Epithelial cell of proximal tubule (primary cell): ENCODE measurements at regions not wholly inside any gene's neighbourhood (a gene's known extent, or its start where the extent isn't known, plus 50 kb on each side); places are given as distances from the start of the nearest gene placed in this dataset.

Source experiments
- DNase-seq: peaks from one replicate; pipeline ENCODE4 v3.0.0-alpha.2; 2011; ENCODE audit warnings: low read depth
- H3K4me3 ChIP-seq: 2 replicates; pipeline ENCODE4 v1.5.1; 2011; ENCODE audit warnings: low read depth, mild to moderate bottlenecking, low read length
- TF ChIP-seq, protein P1 (sequence below): conservative IDR thresholded peaks from 2 replicates; pipeline ENCODE4 v1.5.1; 2012; ENCODE audit warnings: low read depth, mild to moderate bottlenecking, low read length

DNA sequence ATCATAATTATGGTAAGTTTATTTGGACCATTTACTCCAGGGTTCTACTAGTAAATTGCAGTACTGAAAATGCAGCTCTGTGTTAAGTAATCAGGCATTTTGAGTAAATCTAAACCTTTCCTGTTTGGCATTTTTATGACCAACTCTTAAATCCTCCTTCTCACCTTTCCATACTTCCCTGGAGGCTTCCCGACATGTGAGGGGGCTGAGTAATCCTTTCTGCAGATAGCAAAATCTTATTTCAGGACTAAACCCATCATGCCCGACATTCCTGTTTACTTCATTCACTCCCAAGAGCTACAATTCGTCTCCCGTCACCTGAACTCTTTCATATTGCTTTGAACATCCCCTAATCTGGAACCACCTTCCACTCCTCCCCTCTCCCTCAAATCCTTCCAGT lies 296.6 kb downstream of the IKZF2 start:
- no peak overlapping the region for H3K4me3 ChIP-seq
- TF ChIP-seq, protein P1, sequence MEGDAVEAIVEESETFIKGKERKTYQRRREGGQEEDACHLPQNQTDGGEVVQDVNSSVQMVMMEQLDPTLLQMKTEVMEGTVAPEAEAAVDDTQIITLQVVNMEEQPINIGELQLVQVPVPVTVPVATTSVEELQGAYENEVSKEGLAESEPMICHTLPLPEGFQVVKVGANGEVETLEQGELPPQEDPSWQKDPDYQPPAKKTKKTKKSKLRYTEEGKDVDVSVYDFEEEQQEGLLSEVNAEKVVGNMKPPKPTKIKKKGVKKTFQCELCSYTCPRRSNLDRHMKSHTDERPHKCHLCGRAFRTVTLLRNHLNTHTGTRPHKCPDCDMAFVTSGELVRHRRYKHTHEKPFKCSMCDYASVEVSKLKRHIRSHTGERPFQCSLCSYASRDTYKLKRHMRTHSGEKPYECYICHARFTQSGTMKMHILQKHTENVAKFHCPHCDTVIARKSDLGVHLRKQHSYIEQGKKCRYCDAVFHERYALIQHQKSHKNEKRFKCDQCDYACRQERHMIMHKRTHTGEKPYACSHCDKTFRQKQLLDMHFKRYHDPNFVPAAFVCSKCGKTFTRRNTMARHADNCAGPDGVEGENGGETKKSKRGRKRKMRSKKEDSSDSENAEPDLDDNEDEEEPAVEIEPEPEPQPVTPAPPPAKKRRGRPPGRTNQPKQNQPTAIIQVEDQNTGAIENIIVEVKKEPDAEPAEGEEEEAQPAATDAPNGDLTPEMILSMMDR: no peak
- DNase-seq: no peak

DNA sequence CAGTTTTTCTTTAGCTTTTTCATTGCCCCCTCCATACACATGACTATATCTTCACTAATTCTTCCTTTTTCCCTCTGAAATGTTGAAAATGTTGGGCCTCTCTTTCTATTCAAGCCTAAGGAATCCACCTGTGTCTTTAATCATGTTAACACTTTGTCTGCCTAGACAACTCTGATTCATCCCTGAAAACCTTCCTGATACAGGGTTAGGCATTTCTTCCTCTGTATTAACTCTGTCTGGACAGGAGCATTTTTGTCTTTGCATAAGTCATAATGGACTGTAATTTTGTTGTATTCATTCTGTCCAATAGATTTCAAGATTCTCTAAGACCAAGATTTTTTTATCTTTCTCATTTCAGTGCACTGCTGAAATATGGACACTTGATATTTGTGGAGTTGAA lies 297.3 kb downstream of the IKZF2 start:
- no peak for DNase-seq
- H3K4me3 ChIP-seq: no peak overlapping the region
- TF ChIP-seq, protein P1: no peak

DNA sequence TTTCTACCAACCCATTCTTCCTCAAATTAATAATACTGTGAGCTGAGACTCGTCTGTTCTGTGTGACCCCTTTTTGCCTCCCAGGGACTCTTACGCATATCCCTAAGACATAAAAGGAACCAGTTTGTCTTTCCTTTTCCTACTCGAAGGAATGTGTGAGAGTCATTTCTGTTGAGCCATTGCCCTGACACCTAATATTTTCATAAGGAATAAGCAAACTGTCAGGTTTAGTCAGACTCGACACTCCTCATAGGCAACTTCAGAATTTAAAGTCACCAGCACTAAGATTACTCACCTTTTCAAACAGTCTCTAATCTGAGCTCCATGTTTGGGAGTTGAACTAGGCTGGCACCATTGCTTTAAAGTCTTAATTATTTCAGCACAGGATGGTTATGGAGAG lies 305.5 kb downstream of the IKZF2 start:
- no peak for DNase-seq
- H3K4me3 ChIP-seq: no peak overlapping the region
- TF ChIP-seq, protein P1: no peak

DNA sequence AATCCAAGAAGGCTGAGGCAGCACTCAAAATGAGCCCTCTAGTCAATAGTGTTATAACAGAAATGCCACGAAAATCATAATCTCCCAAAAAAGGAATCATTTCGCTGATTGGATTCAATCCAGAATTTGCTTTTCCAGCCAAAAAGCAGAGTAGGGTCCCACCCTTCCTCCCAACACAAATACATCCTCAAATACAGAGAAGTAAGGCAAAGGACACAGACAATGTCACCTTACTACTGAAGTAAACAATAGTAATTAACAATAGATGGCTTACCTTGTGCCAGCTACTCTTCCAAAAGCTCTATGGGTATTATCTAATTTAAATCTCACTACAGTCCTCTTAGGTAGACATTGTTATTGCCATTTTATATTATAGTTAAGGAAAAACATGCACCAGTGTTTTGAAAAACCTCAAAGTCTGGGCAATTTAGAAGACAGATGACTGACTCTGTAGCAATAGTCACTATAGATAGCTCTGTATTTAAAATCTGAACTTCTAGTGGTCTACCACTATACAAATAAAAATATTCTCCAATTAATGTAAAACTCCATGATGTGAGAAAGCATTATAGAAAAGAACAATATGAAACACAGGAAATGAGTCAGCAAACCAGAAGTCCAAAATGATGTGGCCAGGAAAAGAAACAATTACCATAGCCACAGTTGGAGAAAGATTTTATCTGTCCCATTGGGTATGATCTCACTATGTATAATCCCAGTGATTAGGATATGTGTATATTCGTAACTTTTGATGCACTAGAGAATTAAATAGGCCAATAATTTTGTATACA lies 305.0 kb upstream of the ERBB4 start:
- no peak overlapping the region for H3K4me3 ChIP-seq
- DNase-seq: no peak
- TF ChIP-seq, protein P1: no peak

DNA sequence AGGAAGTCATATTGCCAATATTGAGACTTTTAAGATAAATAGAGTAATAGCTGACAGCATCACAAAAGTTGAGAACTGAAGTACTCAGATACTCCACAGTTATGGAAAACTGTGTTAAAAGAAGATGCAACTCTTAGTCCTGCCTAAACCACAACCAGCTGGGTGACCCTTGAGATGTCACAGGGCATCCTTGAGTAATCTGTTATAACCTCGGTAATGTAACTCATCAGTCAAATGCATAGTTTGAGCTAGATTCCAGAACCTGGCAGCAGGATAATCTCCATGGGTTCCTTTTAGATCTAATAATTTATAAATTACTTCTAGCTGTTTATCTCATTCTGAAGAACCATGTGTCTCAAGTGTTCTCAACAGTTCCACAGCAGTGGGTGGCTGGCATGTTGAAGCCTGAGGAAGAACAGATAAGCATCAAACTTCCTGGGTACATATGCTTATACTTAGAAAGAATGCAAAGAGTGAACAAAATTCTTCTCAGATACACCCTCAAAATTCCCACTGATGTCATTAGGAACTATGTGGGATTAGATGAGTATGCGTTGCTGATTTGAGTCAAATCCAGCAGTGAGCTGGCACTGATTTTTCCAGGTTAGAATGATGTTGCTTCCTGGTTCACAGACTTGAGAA lies 304.1 kb upstream of the ERBB4 start:
- H3K4me3 ChIP-seq: no peak overlapping the region
- TF ChIP-seq, protein P1: no peak
- no peak for DNase-seq

DNA sequence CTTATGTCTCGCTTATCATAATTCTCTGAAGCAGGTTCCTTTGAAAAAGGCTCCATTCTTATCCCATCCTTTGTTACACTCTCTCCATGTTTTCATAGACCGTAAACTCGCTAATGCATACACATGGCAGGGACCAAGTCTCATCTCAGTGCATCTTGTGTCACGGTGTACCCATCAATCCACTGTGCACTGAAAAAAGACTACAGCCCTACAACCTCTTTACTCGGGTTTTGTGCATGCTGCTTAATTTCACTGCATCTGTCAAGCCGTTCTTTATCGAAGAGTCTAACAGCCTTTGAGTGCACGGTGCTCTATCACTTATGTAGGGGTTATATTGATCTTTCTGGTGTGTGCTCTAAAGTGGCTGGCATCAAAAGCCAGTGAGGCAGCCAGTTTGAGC lies 302.9 kb upstream of the ERBB4 start:
- no peak for DNase-seq
- H3K4me3 ChIP-seq: no peak overlapping the region
- TF ChIP-seq, protein P1: no peak
